ENCODE measurements at regions not wholly inside any gene's neighbourhood (a gene's known extent, or its start where the extent isn't known, plus 50 kb on each side); places are given as distances from the start of the nearest gene placed in this dataset.
A peak's percentile ranks its signal among the peaks of the same experiment; 100 is the strongest.

DNA sequence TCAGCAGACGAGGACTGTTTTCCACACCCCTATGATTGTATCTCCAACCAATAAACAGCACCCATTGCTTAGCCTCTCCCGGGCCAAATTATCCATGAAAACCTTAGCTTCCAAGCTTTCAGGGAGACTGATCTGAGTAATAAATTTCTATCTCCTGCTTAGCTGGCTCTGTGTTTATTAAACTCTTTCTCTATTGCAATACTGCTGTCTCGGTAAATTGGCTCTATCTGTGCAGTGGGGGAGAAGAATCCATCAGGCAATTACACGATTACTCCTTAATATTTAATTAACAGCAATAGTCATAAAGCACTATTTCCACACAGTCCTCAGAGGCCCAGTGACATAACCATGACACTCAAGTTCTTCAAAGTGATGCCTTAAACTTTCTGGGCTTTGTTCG lies 1122.8 kb downstream of the TYW1 start:
- no peak for DNase-seq (ENCODE audit: low read depth in 3 of 3, low spot score in 2 of 3)

DNA sequence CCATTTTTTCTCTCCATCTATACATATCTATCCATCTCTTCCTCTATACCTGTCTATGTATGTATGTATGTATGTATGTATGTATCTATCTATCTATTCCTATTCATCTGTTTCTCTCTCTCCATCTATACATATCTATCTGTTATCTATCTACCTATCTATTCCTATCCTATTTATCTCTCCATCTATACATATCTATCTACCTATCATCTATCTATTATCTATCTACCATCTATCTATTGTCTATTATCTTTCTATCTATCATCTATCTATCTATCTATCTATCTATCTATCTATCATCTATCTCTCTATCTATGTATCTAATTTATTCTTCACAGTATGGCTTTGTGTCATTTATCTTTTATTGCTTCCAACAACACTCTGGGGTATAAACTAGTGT lies 1124.4 kb downstream of the TYW1 start:
- DNase-seq (ENCODE audit: low read depth in 3 of 3, low spot score in 2 of 3), result no peak

DNA sequence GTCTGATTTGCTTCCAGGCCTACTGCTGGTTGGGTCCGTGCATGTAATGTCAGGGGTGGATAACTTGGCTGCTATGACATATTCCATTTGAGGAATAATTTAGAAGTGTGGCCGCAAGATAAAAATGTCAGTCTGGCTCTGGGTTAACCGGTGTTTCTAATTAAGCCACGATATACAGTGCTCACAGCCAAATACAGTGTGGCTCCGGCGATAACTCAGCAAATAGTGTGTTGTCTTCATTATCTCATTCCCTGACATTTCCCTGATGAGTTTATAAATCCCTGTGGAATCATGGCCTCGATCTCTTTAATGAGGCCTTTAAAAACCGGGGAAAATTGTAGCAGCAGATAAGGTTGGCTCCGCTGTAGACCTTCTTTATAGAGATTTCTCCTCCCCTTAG lies 1125.0 kb downstream of the TYW1 start:
- DNase-seq (ENCODE audit: low read depth in 3 of 3, low spot score in 2 of 3), result no peak

DNA sequence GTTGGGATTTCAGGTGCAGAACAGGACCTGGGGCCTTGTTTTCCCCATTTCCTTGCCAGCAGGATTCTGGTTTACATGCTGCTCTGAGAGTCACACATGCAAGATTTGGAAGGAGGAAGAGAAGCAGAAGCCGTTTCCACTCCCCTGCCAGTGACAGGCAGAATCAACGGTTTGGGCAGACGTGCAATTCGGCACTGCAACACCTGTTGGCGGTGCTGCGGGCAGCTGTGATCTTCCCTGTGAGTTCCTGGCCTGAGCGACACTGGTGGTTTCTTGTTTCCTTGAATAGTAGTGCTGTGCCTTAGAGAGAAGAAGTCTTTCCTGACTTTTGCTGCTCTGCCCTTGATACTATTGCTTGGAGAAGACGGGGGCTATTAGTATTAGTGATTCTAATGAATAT lies 1126.2 kb downstream of the TYW1 start:
- no peak for DNase-seq (ENCODE audit: low read depth in 3 of 3, low spot score in 2 of 3)

- DNase-seq (ENCODE audit: low read depth in 3 of 3, low spot score in 2 of 3), result no peak
These were observed 1128.5 kb downstream of the TYW1 start for GRCh38 chr7:68125168-68125567.

- DNase-seq (ENCODE audit: low read depth in 3 of 3, low spot score in 2 of 3), result no peak
These were observed 1136.4 kb downstream of the TYW1 start for GRCh38 chr7:68133045-68133444.

DNA sequence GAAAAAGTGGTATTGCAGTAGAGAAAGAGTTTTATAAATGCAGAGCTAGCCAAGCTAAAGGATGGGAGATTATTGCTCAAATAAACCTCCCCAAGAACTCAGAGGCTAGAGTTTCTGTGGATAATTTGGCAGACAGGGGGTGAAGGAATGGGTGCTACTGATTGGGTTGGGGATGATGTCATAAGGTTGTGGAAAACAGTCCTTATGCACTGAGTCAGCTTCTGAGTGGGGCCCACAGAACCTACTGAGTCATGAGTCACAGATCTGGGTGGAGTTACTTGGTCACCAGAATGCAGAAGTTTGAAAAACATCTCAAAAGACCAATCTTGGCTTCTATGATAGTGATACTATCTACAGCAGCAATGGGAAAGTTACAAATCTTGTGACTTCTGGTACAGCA lies 1146.7 kb downstream of the TYW1 start:
- DNase-seq (ENCODE audit: low read depth in 3 of 3, low spot score in 2 of 3), result no peak

- no peak for DNase-seq (ENCODE audit: low read depth in 3 of 3, low spot score in 2 of 3)
These were observed 1150.3 kb downstream of the TYW1 start for GRCh38 chr7:68146983-68147382.

- DNase-seq (ENCODE audit: low read depth in 3 of 3, low spot score in 2 of 3), result no peak
These were observed 1151.1 kb downstream of the TYW1 start for GRCh38 chr7:68147614-68148238.

DNA sequence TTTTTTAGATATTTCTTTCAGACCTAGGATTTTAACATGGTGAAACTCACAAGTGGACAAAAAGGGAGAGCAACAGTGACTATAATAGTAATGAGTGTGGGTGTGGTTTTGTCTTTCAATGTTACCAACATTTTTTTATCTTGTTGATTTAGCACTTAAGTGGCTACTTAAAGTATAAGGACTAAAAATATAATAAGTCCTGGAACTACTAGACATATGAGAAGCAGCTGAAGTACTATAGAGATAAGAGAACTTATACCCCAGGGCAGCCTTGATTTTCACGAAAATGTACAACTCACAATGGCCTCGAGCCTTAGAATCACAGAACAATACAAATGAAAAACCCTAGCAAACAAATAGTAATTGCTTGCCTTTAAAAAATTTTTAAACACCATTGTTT lies 1151.8 kb downstream of the TYW1 start:
- DNase-seq (ENCODE audit: low read depth in 3 of 3, low spot score in 2 of 3), result no peak

DNA sequence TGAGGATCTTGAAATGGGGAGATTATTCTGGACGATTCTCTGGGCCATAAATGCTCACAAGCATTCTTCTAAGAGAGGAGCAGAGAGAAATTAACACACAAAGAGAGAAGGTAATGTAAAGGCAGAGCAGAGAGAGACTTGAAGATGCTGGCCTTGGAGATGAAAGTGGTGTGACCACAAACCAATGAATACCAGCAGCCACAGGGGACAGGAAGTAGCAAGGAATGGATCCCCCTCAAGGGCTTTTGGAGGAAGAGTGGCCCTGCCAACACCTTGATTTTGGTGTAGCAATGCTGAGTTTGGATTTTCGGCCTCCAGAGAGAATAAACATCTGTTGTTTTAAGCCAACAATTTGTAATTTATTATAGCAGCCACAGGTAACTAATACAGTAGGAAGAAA lies 1155.6 kb downstream of the TYW1 start:
- no peak for DNase-seq (ENCODE audit: low read depth in 3 of 3, low spot score in 2 of 3)

GRCh38 chr7:68155676-68156075 lies 1159.0 kb downstream of the TYW1 start:
- DNase-seq (ENCODE audit: low read depth in 3 of 3, low spot score in 2 of 3), result no peak

GRCh38 chr7:68158686-68159295 lies 1162.2 kb downstream of the TYW1 start:
- DNase-seq (ENCODE audit: low read depth in 3 of 3, low spot score in 2 of 3), result peak in 1 of 3 donors; percentile 10

DNA sequence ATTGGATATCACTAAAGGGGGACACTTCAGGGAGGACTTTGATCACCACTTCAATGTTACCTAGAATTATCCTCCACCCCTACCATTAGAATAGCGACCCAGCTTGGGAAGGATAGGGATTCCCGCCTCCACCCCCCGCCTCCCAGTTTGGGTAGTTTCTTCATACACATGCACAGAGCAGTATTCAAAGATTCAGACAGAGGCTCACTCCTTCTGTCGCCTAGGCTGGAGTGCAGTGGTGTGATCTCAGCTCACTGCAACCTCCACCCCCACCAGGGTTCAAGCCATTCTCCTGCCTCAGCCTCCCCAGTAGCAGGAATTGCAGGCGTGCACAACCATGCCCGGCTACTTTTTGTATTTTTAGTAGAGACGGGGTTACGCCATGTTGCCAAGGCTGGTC lies 1166.1 kb downstream of the TYW1 start:
- DNase-seq (ENCODE audit: low read depth in 3 of 3, low spot score in 2 of 3), result no peak

- no peak for DNase-seq (ENCODE audit: low read depth in 3 of 3, low spot score in 2 of 3)
These were observed 1169.9 kb downstream of the TYW1 start for GRCh38 chr7:68166525-68166924.

- no peak for DNase-seq (ENCODE audit: low read depth in 3 of 3, low spot score in 2 of 3)
These were observed 1176.9 kb downstream of the TYW1 start for GRCh38 chr7:68173513-68173912.

DNA sequence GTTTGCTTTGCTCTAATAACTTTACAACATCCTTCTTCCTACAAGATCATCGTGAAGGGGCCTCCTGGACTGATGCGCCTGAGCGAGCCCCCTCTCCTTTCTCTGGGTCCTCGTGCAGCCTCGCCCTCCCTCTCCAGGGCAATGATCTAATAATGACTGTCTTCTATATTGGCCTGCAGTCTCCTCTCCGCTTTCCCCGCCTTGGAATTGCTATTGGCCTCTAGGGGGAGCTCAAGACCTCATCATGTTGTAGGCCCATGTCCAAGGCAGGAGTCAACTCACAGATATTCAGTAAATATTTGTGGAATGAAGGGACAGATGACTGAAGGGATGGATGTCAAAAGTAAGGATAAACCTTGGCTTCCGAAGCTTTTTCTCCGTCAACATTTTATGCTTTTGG lies 1180.3 kb downstream of the TYW1 start:
- DNase-seq (ENCODE audit: low read depth in 3 of 3, low spot score in 2 of 3), result peak in 2 of 3 donors; percentile 42 to 59

- no peak for DNase-seq (ENCODE audit: low read depth in 3 of 3, low spot score in 2 of 3)
These were observed 1184.1 kb downstream of the TYW1 start for GRCh38 chr7:68180761-68181160.

- DNase-seq (ENCODE audit: low read depth in 3 of 3, low spot score in 2 of 3), result no peak
These were observed 1186.5 kb downstream of the TYW1 start for GRCh38 chr7:68183176-68183575.

- no peak for DNase-seq (ENCODE audit: low read depth in 3 of 3, low spot score in 2 of 3)
These were observed 1189.2 kb downstream of the TYW1 start for GRCh38 chr7:68185631-68186456.

DNA sequence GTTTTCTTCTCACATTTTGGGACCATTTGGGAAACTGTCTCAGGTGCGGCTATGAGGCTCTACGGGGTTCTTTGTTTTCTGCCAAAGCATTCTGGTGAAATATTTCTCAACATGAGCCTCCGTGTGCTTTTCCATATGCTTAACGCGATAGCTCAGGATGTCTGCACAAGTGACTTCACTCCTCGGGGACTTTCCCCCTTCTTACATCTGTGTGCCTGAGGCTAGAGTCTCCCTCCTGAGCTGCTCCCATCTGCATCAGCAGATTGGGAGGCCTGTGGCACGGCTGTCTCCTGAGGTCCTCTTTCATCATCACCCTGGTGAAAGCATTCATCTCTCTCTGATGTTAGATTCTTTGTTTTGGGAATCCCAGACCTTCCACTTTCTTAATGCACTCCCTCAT lies 1190.9 kb downstream of the TYW1 start:
- no peak for DNase-seq (ENCODE audit: low read depth in 3 of 3, low spot score in 2 of 3)

DNA sequence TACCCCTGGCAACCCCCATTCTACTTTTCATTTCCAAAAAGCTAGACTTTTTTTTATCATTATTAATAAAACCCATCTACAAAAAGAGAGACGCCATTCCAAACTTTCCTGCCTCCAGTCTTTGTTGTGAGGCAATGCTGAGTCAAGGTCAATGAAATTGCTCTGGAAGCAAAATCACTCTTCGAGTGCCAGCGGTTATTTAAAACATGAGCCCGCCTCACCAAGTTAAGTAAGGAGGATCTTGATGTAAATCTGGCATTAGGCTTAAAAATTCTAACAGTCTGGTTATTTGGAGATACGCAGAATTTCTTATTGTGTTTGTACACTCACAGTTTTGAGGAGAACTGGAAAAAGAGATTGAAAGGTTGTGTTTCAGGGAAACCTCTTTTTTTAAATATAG lies 1196.3 kb downstream of the TYW1 start:
- no peak for DNase-seq (ENCODE audit: low read depth in 3 of 3, low spot score in 2 of 3)
